Tibial artery (tissue), 4 donors: ENCODE measurements at regions not wholly inside any gene's neighbourhood (a gene's known extent, or its start where the extent isn't known, plus 50 kb on each side); places are given as distances from the start of the nearest gene placed in this dataset.

ENCODE experiments used
- DNase-seq, 2 donors: peaks; one replicate each; pipeline ENCODE4 v3.0.0-alpha.2; 2019
- H3K27ac ChIP-seq, 2 donors: fragments of 200-600 bp; sonication (generic) in 1 of 2; 1 replicate in 1 of 2; 2 replicates in 1 of 2; pipeline ENCODE4 v1.5.1; 2018 to 2019; ENCODE audit warnings: mild to moderate bottlenecking in 1 of 2
- H3K27me3 ChIP-seq, 2 donors: fragments of 200-600 bp; sonication (generic) in 1 of 2; one replicate each; pipeline versions ENCODE4 v1.5.1 to v1.6.0; 2016 to 2019
- H3K36me3 ChIP-seq, 3 donors: fragments of 200-600 bp; sonication (generic) in 2 of 3; one replicate each; pipeline ENCODE4 v1.5.1; 2016 to 2019; ENCODE audit warnings: mild to moderate bottlenecking in 2 of 3
- H3K4me1 ChIP-seq, 4 donors: fragments of 200-600 bp; sonication (generic) in 2 of 4; 1 replicate in 3 of 4; 2 replicates in 1 of 4; pipeline ENCODE4 v1.5.1; 2016 to 2019
- H3K4me3 ChIP-seq, 2 donors: fragments of 200-600 bp; sonication (generic) in 1 of 2; 1 replicate in 1 of 2; 2 replicates in 1 of 2; pipeline ENCODE4 v1.5.1; 2018 to 2019; ENCODE audit warnings: mild to moderate bottlenecking in 2 of 2
- H3K9me3 ChIP-seq, 3 donors: fragments of 200-600 bp; sonication (generic) in 1 of 3; one replicate each; pipeline ENCODE4 v1.5.1; 2016 to 2019
- intact Hi-C: fragments of 100-400 bp; cut with DNase I; formaldehyde crosslinking; loops from one replicate; pipeline ENCODE4 v1.15.0; 2023; ENCODE audit warnings: low total_unique reads
- TF ChIP-seq, protein P1 (sequence below), 2 experiments: fragments of 200-600 bp in 1 of 2; fragments of 450-650 bp in 1 of 2; IDR thresholded peaks; one replicate each; pipeline ENCODE4 v1.5.1; 2017 to 2019; ENCODE audit warnings: antibody characterized with exemption in 2 of 2, mild to moderate bottlenecking in 1 of 2, moderate library complexity in 1 of 2

GRCh38 chrY:7938982-7939718 lies 1027.6 kb upstream of the AMELY start:
- intact Hi-C loops: no loop called here
- H3K4me1 ChIP-seq: no peaks in the 10 kb centered on the region
- no peak overlapping the region for H3K4me3 ChIP-seq
- TF ChIP-seq, protein P1, sequence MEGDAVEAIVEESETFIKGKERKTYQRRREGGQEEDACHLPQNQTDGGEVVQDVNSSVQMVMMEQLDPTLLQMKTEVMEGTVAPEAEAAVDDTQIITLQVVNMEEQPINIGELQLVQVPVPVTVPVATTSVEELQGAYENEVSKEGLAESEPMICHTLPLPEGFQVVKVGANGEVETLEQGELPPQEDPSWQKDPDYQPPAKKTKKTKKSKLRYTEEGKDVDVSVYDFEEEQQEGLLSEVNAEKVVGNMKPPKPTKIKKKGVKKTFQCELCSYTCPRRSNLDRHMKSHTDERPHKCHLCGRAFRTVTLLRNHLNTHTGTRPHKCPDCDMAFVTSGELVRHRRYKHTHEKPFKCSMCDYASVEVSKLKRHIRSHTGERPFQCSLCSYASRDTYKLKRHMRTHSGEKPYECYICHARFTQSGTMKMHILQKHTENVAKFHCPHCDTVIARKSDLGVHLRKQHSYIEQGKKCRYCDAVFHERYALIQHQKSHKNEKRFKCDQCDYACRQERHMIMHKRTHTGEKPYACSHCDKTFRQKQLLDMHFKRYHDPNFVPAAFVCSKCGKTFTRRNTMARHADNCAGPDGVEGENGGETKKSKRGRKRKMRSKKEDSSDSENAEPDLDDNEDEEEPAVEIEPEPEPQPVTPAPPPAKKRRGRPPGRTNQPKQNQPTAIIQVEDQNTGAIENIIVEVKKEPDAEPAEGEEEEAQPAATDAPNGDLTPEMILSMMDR (IDR thresholded peaks at IDR 0.05): no peak
- no peaks in the 10 kb centered on the region for H3K36me3 ChIP-seq
- H3K9me3 ChIP-seq: no peaks in the 10 kb centered on the region
- H3K27ac ChIP-seq: no peak overlapping the region
- H3K27me3 ChIP-seq: no peaks in the 10 kb centered on the region
- no peak for DNase-seq

DNA sequence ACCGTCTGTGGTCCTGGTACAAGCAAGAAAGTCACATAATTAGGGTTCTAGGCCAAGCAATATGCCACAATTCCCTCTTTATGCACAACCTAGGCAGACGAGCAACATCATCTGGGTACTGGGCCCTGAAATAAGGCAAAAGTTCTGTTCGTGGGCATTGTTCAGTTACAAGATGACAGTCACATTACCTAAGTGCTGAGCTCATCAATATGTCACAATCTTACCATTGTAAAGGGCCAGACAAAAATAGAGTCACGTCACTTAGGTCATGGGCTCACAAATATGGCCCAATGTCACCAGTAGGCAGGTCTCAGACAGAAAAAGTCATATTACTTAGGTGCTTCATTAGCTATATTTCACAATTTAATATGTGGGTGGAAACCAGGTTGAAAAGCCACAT lies 1025.3 kb upstream of the AMELY start:
- H3K9me3 ChIP-seq: no peaks in the 10 kb centered on the region
- H3K27me3 ChIP-seq: no peaks in the 10 kb centered on the region
- H3K4me3 ChIP-seq: no peak overlapping the region
- no peak overlapping the region for H3K27ac ChIP-seq
- no peaks in the 10 kb centered on the region for H3K36me3 ChIP-seq
- no peaks in the 10 kb centered on the region for H3K4me1 ChIP-seq
- DNase-seq: no peak
- intact Hi-C loops: no loop called here
- TF ChIP-seq, protein P1 (IDR thresholded peaks at IDR 0.05): no peak

DNA sequence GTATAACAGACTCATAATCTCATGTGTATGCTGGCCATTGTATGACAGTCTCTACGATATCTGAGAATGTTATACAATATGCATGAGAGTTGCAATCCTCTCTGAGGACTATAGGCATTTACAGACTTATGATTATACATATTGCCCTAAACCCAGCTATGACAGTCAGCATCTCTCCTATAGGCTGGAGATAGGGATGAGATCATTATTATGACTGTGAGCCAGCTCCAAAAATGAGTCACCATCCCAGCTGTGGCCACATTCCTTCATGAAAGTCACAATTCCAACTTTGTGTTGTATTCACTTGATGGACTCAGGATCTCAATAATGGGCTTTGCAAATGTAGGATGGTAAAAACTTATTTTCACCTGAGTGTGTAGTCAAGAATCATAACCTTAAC lies 1024.5 kb upstream of the AMELY start:
- intact Hi-C loops: no loop called here
- DNase-seq: no peak

DNA sequence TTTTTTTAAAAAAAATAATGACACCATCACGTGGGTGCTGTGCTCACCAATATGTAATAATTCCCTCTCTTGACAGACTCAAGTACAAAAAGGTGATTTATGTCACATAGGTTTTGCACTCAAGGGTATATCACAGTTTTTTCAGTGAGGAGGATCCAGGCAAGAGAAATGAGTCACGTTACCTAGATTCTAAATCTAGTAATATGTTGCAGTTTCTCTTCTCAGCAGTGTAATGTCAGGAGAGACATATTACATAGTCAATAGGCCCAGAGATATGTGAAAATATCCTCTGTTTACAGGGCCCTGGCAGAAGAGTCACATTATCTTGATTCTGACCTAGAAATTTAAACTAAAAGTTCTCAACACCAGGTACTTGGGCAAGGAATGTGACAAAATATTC lies 1024.1 kb upstream of the AMELY start:
- no peak for DNase-seq
- Histone ChIP-seq H3K27ac (no peak overlapping the region), H3K4me1 (no peaks in the 10 kb centered on the region), H3K4me3 (no peak overlapping the region), H3K27me3 (no peaks in the 10 kb centered on the region), H3K9me3 (no peaks in the 10 kb centered on the region), H3K36me3 (no peaks in the 10 kb centered on the region)
- TF ChIP-seq, protein P1 (IDR thresholded peaks at IDR 0.05): no peak
- intact Hi-C loops: no loop called here

More for the DNA sequence above, 1024.5 kb upstream of the AMELY start:
- Histone ChIP-seq H3K36me3 (no peaks in the 10 kb centered on the region), H3K27me3 (no peaks in the 10 kb centered on the region), H3K4me1 (no peaks in the 10 kb centered on the region), H3K27ac (no peak overlapping the region), H3K9me3 (no peaks in the 10 kb centered on the region), H3K4me3 (no peak overlapping the region)
- TF ChIP-seq, protein P1 (IDR thresholded peaks at IDR 0.05): no peak

DNA sequence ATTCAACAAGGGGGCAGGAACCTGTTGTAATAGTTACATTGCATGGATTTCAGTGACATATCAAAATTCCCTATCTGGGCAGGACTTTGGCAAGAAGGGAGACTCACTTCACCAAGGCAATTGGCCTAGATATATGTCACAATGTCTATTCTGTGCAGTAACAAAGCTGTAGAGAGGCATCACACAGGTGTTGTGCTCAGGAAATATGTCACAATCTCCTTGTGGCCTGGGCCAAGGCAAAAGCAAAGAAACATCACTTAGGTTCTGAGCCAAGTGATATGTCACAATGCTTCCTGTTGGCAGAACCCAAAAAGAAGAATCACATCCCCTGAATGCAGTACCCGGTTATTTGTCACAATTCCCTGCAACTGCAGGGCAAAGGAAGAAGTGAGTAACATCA lies 1020.9 kb upstream of the AMELY start:
- Histone ChIP-seq H3K9me3 (no peaks in the 10 kb centered on the region), H3K27me3 (no peaks in the 10 kb centered on the region), H3K36me3 (no peaks in the 10 kb centered on the region), H3K27ac (no peak overlapping the region), H3K4me3 (no peak overlapping the region), H3K4me1 (no peaks in the 10 kb centered on the region)
- intact Hi-C loops: no loop called here
- no peak for DNase-seq
- TF ChIP-seq, protein P1 (IDR thresholded peaks at IDR 0.05): no peak

GRCh38 chrY:7929866-7930265 lies 1018.3 kb upstream of the AMELY start:
- H3K36me3 ChIP-seq: no peaks in the 10 kb centered on the region
- H3K4me1 ChIP-seq: no peaks in the 10 kb centered on the region
- TF ChIP-seq, protein P1 (IDR thresholded peaks at IDR 0.05): no peak
- no peaks in the 10 kb centered on the region for H3K9me3 ChIP-seq
- no peak for DNase-seq
- H3K27me3 ChIP-seq: no peaks in the 10 kb centered on the region
- no peak overlapping the region for H3K27ac ChIP-seq
- H3K4me3 ChIP-seq: no peak overlapping the region
- intact Hi-C loops: no loop called here
